T-helper 9 cell (primary cell): ENCODE measurements at regions not wholly inside any gene's neighbourhood (a gene's known extent, or its start where the extent isn't known, plus 50 kb on each side); places are given as distances from the start of the nearest gene placed in this dataset.

Experiments
- DNase-seq: peaks from one replicate; pipeline ENCODE4 v3.0.0-alpha.2; 2020

GRCh38 chr16:17633181-17633951, 162.6 kb upstream of the XYLT1 start:
- DNase-seq: no peak

GRCh38 chr16:17632667-17633066, 161.9 kb upstream of the XYLT1 start:
- DNase-seq: no peak

DNA sequence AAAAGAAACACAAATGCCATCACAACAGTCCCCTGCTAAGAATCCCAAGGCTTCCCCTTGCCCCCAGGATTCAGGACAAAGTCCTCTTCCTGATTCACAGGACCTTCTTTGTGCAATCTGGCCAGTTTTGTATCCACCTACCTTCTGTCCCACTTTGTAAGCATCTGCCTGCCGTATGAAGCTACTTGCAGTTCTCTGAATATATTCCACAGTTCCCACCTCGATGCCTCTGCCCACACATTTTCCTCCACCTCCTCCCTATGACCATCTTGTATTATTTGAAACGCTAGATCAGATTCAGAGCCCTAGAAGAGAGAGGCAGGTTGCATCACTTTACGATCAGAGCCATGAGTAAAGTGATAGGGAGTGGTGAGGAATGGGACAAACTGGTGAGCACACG, 159.2 kb upstream of the XYLT1 start:
- no peak for DNase-seq

GRCh38 chr16:17628983-17629382, 158.2 kb upstream of the XYLT1 start:
- DNase-seq: no peak

DNA sequence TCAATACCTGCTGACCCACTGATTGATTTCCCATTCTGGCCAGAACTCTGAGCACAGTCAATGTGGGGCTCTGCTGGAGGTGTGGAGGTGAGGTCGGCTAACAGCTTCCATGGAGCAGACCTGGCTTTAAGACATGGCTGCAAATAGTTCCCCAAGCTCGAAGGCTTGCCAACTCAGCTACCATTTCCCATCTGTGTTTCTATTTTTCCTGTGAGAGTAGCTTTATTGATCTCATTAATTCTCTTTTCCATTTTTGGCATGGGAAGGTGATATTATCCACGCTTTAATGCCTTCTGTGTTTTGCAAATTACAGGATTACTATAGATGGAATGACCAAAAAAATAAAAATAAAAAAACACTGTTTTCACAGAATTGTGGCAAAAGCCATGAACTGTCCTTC, 151.6 kb upstream of the XYLT1 start:
- no peak for DNase-seq

DNA sequence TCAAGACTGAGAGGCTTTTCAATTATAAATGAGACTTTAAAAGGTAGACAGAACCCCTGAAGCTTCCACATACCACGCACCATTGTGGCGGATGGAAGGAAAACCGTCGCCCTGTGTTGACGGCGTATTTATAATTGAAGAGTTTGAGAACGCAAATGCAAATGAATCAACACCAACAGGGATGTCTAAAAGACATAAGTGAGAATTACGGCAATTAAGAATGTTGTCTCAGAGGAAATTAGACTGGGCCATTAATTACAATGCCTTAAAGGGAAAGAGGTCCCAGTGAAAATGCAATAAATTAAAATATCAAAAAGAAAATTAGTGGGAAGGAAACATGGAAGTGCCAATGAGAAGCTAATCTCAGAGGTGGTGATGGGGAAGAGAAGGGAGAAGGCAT, 148.5 kb upstream of the XYLT1 start:
- DNase-seq: no peak

DNA sequence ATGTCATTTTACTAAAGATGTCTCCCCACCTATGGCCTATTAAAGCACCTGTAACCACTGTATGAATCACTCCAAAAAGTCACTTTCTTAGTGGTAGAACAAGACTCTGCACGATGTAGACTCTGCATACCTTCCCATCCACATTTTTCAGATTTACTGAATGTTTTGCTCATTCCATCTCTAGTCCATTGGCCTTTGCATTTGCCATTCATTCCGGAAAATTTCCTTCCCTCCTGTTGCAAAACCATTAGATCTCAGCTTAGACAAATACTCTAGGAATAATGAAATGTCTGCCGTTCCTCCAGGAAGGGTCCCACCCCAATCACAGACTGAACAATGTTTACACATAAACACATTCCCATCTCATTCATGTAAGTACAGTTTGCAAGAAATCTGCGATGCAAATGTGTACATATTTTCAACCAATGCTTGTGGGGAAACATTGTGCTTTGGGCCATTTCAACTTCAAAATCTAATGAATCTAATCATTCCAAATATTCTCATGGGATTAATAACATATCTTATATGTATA, 146.3 kb upstream of the XYLT1 start:
- DNase-seq: no peak

DNA sequence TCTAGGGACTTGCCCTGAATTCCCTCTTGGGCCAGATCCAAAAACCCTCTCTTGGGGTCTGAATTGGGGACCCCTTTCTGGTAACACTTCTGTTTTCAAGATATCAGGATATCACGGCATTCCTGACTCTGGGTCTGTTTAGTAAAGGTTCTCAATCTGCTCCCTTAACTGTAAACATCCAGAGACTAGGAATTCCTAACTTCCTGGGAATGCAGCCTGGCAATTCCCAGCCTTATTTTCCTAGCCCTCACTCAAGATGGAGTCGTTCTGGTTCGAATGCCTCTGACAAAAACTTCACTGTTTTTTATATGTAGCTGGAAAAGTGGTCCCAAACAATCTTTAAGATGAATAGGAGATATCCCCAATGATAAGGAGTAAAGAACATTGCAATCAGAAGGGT, 141.6 kb upstream of the XYLT1 start:
- DNase-seq: no peak

GRCh38 chr16:17607609-17608008, 136.8 kb upstream of the XYLT1 start:
- DNase-seq: no peak

DNA sequence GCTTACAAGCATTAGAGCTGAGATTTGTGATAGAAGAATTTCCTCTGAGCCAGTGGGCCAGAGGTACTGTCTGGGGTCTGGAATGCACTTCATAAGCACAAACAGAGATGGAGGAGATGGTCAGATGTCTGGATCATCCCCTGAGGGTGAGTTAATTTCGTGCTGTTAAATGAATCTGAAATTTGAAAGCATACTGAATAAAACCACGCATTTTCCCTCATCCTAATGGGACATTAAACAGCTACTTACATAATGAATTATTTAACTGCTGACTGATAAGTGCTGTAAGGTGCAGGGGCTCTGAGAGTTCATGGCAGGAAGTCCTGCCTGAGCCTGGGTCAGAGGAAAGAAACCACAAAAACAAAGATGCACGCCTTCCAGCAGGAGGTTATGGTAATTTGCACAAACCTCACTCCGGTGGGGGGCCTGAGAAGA, 136.3 kb upstream of the XYLT1 start:
- DNase-seq: no peak

GRCh38 chr16:17606460-17606859, 135.7 kb upstream of the XYLT1 start:
- no peak for DNase-seq

DNA sequence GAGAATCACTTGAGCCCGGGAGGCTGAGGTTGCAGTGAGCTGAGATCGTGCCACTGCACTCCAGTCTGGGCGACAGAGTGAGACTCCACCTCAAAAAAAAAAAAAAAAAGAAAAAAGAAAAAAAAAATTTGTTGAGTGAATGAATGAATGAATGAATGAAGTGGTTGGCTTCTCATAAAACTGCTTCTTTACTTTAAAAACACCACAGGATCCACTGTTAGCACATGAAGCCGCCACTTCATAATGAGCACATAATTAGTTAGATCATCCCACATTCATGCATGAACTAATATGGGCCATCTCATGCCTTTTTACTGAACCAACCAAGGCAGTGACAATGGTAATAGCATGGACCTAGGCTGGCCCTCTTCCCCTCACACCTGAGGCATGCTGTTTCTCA, 135.0 kb upstream of the XYLT1 start:
- no peak for DNase-seq

- no peak for DNase-seq
Observed at GRCh38 chr16:17603626-17604025, 132.9 kb upstream of the XYLT1 start.

GRCh38 chr16:17602678-17603077, 131.9 kb upstream of the XYLT1 start:
- DNase-seq: no peak

DNA sequence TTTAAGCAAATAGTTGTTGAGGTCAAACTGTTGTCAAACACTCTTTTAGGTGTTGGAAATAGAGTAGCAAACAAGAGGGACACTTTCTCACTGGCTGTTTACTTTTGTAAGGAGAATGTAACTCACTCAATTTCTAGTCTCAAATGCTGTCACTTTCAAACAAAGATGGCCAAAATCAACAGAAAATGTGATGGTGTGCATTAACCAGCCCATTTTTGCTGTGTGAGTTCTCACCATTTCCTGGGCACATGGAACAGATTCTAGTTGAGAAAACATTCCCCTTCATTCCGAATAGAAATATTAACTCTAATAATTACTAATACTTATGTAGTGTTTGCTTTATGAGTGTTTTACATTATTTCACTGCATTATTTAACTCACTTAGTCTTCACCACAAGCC, 128.2 kb upstream of the XYLT1 start:
- DNase-seq: no peak

GRCh38 chr16:17591655-17592405, 121.1 kb upstream of the XYLT1 start:
- peak; percentile 20 for DNase-seq

GRCh38 chr16:17590711-17591654, 120.2 kb upstream of the XYLT1 start:
- peak; percentile 21 for DNase-seq

DNA sequence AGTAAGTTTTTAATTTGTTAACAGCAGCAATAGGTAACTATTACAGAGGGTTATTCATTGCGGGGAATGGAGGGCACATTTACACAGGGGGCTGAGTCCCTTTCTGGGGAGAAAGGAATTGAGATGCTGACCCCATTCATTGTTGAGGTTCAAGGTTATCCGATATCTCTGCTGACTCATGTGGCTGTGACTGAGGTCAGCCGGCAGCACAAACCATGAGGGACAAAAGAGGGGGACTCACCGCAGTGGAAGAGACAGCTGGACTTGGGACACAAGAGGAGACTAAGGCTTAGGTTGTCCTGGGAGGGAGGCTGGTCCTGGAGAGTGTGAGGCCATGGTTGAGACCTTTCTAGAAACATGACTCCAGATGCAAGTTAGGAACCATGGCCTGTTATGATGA, 119.1 kb upstream of the XYLT1 start:
- no peak for DNase-seq

GRCh38 chr16:17585449-17586074, 114.8 kb upstream of the XYLT1 start:
- DNase-seq: no peak

DNA sequence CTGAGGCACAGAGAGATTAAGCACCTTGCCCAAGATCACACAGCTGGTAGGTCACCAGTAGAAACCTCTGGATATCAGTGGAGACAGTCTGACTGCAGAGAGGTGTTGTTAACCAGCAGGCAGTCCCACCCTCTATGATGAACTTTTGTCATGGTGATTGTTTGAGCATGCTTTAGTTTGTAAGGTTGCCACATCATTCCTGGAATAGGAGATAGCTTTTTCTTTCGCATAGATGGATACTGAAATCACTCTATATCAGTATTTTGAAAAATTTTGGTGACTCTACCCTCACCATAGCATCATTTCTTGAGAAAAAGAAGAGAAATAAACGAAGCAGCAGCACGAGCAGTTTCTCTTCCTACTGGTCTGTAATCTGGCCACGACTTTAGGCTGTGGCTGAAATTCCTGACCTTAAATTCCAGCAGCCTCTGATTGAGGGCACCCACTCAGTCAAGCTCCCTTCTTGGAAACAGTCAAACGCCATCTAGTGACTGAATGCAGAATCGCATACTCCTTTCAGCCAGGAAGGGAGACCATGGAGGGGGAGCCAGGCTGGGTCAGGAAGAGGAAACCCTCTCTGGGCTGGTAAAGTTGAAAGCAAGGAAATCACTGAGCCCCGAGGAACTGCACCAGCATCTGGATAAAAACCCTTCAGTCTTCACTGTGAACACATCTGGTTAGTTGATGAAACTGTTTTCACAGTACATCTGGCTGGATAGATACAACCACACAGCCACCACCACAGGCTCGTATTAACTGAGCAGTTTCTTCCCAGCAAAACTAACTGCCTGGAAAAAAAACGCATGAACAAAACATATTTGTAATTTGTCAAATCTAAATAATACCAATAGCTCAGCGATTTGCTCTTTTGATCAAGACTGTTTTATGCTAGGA, 108.5 kb upstream of the XYLT1 start:
- DNase-seq: peak; percentile 38

DNA sequence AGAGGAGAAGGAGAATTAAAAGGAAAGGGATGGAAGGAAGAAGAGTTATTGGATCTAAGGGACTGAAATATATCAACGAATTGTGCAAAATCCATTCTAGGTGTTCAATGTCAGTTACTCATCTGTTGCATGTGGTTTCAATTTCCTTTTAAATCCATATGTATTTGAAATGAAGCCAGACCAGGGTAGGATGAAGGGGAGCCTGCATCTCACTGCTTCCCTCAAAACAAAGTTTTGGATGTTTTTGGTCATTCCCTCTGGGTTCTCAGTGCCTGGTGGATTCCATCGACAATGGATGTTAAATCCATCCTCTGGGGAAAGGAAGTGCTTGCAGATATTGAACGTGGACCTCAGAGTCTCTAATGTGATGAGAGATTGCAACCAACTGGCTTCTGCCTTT, 103.5 kb upstream of the XYLT1 start:
- DNase-seq: no peak
